GM12864 (cell line): ENCODE measurements at regions not wholly inside any gene's neighbourhood (a gene's known extent, or its start where the extent isn't known, plus 50 kb on each side); places are given as distances from the start of the nearest gene placed in this dataset.

Experiments used
- DNase-seq: peaks from one replicate; pipeline ENCODE4 v3.0.0-alpha.2; 2011; ENCODE audit warnings: low read depth
- H3K4me3 ChIP-seq: 2 replicates; pipeline ENCODE4 v1.5.1; 2011; ENCODE audit warnings: mild to moderate bottlenecking, low read depth, low read length, control low read depth
- TF ChIP-seq, protein P1 (sequence below): IDR thresholded peaks from 2 replicates; pipeline ENCODE4 v1.5.1; 2011; ENCODE audit warnings: low read depth, mild to moderate bottlenecking, moderate library complexity, low read length, control low read depth, inconsistent platforms; ENCODE audit errors: missing control alignments

DNA sequence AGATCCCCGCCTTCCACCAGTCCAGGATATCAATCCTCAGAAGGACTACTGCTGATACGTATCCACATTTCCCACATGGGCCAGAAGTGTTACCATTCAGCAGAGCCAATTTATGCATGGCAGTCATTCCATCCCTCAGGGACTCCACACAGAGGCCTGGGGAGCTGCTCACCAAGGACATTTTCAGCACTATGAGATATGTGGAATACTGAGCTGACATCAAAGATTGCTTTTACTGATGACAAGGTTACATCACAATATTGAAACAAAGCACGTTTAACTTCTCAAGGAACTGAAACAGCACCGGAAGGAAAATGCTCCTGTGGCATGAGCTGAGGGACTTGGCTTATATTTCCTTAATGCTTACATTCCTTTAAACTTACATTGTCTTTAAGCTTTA is 335.1 kb downstream of the BMPER start:
- TF ChIP-seq, protein P1, sequence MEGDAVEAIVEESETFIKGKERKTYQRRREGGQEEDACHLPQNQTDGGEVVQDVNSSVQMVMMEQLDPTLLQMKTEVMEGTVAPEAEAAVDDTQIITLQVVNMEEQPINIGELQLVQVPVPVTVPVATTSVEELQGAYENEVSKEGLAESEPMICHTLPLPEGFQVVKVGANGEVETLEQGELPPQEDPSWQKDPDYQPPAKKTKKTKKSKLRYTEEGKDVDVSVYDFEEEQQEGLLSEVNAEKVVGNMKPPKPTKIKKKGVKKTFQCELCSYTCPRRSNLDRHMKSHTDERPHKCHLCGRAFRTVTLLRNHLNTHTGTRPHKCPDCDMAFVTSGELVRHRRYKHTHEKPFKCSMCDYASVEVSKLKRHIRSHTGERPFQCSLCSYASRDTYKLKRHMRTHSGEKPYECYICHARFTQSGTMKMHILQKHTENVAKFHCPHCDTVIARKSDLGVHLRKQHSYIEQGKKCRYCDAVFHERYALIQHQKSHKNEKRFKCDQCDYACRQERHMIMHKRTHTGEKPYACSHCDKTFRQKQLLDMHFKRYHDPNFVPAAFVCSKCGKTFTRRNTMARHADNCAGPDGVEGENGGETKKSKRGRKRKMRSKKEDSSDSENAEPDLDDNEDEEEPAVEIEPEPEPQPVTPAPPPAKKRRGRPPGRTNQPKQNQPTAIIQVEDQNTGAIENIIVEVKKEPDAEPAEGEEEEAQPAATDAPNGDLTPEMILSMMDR, result no peak
- no peak overlapping the region for H3K4me3 ChIP-seq
- DNase-seq, result no peak

DNA sequence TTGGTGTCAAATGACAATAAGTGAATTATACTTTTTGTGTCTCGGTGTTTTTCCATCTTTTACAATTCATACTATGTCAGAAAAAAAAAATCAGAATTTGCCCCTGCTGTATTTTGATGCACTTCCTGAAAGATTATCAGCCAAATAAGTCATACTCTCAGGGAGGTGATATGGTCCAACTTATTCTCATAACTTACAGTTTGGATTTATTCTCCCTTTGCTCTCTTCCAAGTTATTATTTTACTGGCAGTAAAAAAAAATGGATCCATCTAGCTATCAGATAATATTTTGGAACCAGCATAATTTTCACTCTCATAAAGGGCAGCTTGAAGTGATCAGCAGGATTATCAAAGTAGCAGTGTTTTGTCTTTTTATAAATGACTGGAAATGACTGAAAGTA is 337.1 kb downstream of the BMPER start:
- TF ChIP-seq, protein P1, result no peak
- DNase-seq, result no peak
- H3K4me3 ChIP-seq, result no peak overlapping the region

DNA sequence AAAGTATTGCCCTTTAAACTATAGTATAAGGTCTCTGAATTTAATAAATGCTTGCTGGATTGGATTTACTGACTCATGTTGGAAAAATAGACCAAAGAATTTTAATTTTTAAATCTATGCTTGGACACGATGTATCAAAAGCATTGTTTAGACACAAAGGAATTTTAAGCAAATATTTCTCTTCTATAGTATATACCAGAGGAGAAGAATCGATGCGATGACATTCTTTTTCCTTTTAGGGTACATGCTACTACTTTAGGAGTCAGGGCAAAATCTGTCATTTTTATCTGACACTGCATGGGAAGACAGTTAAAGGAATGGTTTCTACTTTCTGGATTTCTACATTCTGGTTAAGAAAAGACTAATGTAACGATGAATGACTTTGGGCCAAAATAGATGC is 339.9 kb downstream of the BMPER start:
- DNase-seq, result no peak
- TF ChIP-seq, protein P1, result no peak
- no peak overlapping the region for H3K4me3 ChIP-seq

DNA sequence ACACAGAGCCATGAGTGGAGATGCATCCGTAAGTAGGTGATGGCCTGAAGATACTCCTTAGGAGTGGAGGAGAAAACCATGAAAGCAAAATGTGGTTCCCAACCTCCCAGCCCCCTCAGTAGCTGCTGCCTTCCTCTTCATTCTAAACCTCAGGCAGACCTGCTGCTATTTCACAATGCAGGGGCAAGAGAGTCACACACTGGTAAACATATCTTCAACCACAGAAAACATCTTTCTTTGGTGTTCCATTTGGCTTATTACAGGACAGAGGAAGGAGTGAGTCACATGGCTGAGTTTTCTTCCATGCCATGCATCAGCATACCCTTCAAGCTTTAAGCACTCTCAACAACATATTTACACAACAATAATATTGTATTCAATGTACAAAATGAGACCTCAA is 342.1 kb downstream of the BMPER start:
- DNase-seq, result no peak
- TF ChIP-seq, protein P1, result no peak
- no peak overlapping the region for H3K4me3 ChIP-seq

DNA sequence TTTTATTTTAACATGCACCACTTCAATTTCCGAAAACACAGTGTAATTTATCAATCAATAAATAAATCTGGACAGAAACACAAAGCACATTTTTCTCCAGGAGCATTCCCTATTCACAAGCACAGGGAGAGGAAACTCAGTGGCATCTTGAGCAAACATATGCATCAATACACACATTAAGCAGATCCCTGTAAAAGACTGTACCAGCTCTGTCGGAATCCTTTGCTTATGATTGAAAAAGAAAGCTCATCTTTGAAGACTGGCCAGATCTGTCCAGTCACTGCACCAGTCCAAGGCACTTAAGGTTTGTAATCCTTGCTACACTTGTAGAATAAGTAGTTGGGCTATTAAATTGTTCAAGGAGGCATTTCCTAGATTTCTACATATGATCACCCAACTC is 343.9 kb downstream of the BMPER start:
- no peak overlapping the region for H3K4me3 ChIP-seq
- DNase-seq, result no peak
- TF ChIP-seq, protein P1, result no peak

DNA sequence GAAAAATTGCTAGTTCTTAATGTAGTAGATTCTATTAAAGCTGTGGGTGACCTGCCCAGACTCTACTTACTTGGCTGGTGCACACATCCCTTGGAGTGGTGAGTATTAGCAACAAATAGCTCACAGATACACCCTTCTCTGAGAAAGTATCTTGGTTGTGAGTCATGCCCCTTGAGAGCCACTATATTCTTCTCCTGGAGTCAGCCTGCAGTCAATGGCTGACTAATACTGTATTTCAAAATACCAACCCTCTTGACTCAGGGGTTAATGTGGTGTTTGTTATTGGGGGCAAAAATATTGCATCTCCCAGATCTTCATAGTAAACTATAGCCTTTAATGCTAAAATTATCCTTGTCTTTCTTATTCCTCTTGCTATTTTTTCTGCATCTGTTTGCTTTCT is 354.9 kb downstream of the BMPER start:
- no peak overlapping the region for H3K4me3 ChIP-seq
- TF ChIP-seq, protein P1, result no peak
- DNase-seq, result no peak

DNA sequence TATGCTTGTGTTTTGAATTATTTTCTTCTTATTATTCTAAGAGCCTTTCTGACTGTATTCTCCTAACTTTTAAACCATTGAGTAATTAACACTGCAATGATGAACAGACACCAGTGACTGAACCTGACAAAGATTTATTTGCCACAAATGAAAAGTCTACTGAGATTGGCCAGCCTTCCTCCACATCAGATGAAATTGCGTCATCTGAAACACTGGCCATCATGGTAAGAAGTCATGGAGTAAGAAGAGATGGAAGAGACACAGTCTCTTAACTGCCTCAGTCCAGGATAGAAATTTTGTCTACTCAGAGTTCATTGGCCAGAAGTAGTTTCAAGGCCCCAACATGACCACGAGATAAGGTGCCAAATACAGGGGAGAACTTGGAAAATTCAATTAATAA is 357.8 kb downstream of the BMPER start:
- no peak overlapping the region for H3K4me3 ChIP-seq
- TF ChIP-seq, protein P1, result no peak
- DNase-seq, result no peak
